K562 (cell line): ENCODE measurements at regions not wholly inside any gene's neighbourhood (a gene's known extent, or its start where the extent isn't known, plus 50 kb on each side); places are given as distances from the start of the nearest gene placed in this dataset.

ENCODE experiments used
- BACH1 ChIP-seq: fragments of 200-800 bp; sonication (Bioruptor generic); IDR thresholded peaks from 2 replicates; pipeline ENCODE4 v1.6.1; 2016; ENCODE audit warnings: missing genetic modification characterization, missing compliant biosample characterization
- CBFA2T3 ChIP-seq: fragments of 450-650 bp; IDR thresholded peaks from 2 replicates; pipeline ENCODE4 v1.6.1; 2017
- CBX1 ChIP-seq: sonication (generic); IDR thresholded peaks from 2 replicates; pipeline ENCODE4 v1.6.1; 2016; ENCODE audit warnings: antibody characterized with exemption, low read depth, mild to moderate bottlenecking
- NCOA4 ChIP-seq: fragments of 450-650 bp; IDR thresholded peaks from 2 replicates; pipeline ENCODE4 v1.6.1; 2018; ENCODE audit warnings: mild to moderate bottlenecking; ENCODE audit not compliant: partially characterized antibody
- NCOA6 ChIP-seq: fragments of 450-650 bp; IDR thresholded peaks from 2 replicates; pipeline ENCODE4 v1.6.1; 2017; ENCODE audit warnings: mild to moderate bottlenecking
- SAP30 ChIP-seq: fragments of 200-600 bp; sonication (generic); IDR thresholded peaks from 2 replicates; pipeline ENCODE4 v1.6.1; 2012; ENCODE audit warnings: borderline replicate concordance, low read depth, mild to moderate bottlenecking, moderate library complexity, low read length, control low read depth, inconsistent platforms; ENCODE audit not compliant: insufficient read depth, poor library complexity, severe bottlenecking
- ZNF274 ChIP-seq: IDR thresholded peaks from 2 replicates; pipeline ENCODE4 v1.6.1; 2011; ENCODE audit warnings: low read depth, mild to moderate bottlenecking, low read length, moderate library complexity, borderline replicate concordance
- ZNF280A ChIP-seq: fragments of 450-650 bp; IDR thresholded peaks from 2 replicates; pipeline ENCODE4 v1.6.1; 2018; ENCODE audit warnings: mild to moderate bottlenecking, low read depth; ENCODE audit not compliant: partially characterized antibody
- TF ChIP-seq, protein P1 (sequence below): fragments of 250-450 bp; sonication (Bioruptor Pico); IDR thresholded peaks from 2 replicates; pipeline ENCODE4 v1.5.0; 2021; ENCODE audit warnings: mild to moderate bottlenecking, borderline replicate concordance
- TF ChIP-seq, protein P2 (sequence below): sonication (generic); formaldehyde crosslinking; IDR thresholded peaks from 2 replicates; pipeline ENCODE4 v1.8.0; 2022; ENCODE audit warnings: mild to moderate bottlenecking, missing genetic modification reagents
- TF ChIP-seq, protein P3 (sequence below): fragments of 450-650 bp; IDR thresholded peaks from 2 replicates; pipeline ENCODE4 v1.6.1; 2017; ENCODE audit warnings: antibody characterized with exemption, mild to moderate bottlenecking

GRCh38 chr6:14734052-14734415 is 511.8 kb upstream of the JARID2 start (continued):
- TF ChIP-seq ZNF280A (peak; percentile 98), SAP30 (no peak), CBFA2T3 (peak; percentile 96), BACH1 (tag) (no peak), NCOA4 (no peak), NCOA6 (no peak), ZNF274 (peak; percentile 45; the same call in 1 of the 2 replicates), CBX1 (peak; percentile 76; the same call in 1 of the 2 replicates)
- TF ChIP-seq, protein P1, sequence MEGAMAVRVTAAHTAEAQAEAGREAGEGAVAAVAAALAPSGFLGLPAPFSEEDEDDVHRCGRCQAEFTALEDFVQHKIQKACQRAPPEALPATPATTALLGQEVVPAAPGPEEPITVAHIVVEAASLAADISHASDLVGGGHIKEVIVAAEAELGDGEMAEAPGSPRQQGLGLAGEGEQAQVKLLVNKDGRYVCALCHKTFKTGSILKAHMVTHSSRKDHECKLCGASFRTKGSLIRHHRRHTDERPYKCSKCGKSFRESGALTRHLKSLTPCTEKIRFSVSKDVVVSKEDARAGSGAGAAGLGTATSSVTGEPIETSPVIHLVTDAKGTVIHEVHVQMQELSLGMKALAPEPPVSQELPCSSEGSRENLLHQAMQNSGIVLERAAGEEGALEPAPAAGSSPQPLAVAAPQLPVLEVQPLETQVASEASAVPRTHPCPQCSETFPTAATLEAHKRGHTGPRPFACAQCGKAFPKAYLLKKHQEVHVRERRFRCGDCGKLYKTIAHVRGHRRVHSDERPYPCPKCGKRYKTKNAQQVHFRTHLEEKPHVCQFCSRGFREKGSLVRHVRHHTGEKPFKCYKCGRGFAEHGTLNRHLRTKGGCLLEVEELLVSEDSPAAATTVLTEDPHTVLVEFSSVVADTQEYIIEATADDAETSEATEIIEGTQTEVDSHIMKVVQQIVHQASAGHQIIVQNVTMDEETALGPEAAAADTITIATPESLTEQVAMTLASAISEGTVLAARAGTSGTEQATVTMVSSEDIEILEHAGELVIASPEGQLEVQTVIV, result no peak
- TF ChIP-seq, protein P2, sequence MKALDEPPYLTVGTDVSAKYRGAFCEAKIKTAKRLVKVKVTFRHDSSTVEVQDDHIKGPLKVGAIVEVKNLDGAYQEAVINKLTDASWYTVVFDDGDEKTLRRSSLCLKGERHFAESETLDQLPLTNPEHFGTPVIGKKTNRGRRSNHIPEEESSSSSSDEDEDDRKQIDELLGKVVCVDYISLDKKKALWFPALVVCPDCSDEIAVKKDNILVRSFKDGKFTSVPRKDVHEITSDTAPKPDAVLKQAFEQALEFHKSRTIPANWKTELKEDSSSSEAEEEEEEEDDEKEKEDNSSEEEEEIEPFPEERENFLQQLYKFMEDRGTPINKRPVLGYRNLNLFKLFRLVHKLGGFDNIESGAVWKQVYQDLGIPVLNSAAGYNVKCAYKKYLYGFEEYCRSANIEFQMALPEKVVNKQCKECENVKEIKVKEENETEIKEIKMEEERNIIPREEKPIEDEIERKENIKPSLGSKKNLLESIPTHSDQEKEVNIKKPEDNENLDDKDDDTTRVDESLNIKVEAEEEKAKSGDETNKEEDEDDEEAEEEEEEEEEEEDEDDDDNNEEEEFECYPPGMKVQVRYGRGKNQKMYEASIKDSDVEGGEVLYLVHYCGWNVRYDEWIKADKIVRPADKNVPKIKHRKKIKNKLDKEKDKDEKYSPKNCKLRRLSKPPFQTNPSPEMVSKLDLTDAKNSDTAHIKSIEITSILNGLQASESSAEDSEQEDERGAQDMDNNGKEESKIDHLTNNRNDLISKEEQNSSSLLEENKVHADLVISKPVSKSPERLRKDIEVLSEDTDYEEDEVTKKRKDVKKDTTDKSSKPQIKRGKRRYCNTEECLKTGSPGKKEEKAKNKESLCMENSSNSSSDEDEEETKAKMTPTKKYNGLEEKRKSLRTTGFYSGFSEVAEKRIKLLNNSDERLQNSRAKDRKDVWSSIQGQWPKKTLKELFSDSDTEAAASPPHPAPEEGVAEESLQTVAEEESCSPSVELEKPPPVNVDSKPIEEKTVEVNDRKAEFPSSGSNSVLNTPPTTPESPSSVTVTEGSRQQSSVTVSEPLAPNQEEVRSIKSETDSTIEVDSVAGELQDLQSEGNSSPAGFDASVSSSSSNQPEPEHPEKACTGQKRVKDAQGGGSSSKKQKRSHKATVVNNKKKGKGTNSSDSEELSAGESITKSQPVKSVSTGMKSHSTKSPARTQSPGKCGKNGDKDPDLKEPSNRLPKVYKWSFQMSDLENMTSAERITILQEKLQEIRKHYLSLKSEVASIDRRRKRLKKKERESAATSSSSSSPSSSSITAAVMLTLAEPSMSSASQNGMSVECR (CRISPR knock-in tag), result no peak
- TF ChIP-seq, protein P3, sequence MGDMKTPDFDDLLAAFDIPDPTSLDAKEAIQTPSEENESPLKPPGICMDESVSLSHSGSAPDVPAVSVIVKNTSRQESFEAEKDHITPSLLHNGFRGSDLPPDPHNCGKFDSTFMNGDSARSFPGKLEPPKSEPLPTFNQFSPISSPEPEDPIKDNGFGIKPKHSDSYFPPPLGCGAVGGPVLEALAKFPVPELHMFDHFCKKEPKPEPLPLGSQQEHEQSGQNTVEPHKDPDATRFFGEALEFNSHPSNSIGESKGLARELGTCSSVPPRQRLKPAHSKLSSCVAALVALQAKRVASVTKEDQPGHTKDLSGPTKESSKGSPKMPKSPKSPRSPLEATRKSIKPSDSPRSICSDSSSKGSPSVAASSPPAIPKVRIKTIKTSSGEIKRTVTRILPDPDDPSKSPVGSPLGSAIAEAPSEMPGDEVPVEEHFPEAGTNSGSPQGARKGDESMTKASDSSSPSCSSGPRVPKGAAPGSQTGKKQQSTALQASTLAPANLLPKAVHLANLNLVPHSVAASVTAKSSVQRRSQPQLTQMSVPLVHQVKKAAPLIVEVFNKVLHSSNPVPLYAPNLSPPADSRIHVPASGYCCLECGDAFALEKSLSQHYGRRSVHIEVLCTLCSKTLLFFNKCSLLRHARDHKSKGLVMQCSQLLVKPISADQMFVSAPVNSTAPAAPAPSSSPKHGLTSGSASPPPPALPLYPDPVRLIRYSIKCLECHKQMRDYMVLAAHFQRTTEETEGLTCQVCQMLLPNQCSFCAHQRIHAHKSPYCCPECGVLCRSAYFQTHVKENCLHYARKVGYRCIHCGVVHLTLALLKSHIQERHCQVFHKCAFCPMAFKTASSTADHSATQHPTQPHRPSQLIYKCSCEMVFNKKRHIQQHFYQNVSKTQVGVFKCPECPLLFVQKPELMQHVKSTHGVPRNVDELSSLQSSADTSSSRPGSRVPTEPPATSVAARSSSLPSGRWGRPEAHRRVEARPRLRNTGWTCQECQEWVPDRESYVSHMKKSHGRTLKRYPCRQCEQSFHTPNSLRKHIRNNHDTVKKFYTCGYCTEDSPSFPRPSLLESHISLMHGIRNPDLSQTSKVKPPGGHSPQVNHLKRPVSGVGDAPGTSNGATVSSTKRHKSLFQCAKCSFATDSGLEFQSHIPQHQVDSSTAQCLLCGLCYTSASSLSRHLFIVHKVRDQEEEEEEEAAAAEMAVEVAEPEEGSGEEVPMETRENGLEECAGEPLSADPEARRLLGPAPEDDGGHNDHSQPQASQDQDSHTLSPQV, result no peak
